Gastrocnemius medialis (tissue), 4 donors: ENCODE measurements at regions not wholly inside any gene's neighbourhood (a gene's known extent, or its start where the extent isn't known, plus 50 kb on each side); places are given as distances from the start of the nearest gene placed in this dataset.

Experiments
- POLR2A ChIP-seq, 2 donors: fragments of 450-650 bp; IDR thresholded peaks; one replicate each; pipeline ENCODE4 v1.6.1; 2017; ENCODE audit warnings: antibody characterized with exemption in 2 of 2, mild to moderate bottlenecking in 2 of 2, moderate library complexity in 2 of 2
- TF ChIP-seq, protein P1 (sequence below), 5 experiments: fragments of 450-650 bp in 3 of 5; fragments of 200-600 bp in 2 of 5; sonication (generic) in 2 of 5; IDR thresholded peaks in 4 of 5; conservative IDR thresholded peaks in 1 of 5; 1 replicate in 4 of 5; 2 replicates in 1 of 5; pipeline ENCODE4 v1.5.1; 2016 to 2019; ENCODE audit warnings: antibody characterized with exemption in 5 of 5, mild to moderate bottlenecking in 3 of 5, moderate library complexity in 3 of 5

DNA sequence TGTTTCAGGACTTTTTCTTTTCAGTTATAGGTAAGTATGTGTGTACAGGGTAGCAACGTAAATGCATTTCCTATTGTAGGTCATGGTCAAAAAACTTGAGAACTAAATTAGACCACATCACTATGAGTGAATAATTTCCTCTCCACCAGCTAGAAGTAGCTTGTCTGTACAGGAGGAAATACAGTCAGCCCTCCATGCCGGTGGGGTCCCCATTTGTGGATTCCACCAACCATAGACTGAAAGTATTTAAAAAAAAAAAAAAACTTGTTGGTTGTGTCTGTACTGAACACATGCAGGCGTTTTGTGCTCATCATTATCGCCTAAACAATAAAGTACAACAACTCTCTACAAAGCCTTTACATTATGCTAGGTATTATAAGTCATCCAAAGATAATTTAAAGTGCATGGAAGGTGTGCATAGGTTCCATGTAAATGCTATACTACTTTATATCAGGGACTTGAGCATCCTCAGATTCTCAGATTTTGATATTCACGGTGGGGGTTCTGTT lies 94.2 kb upstream of the NDUFV2 start:
- TF ChIP-seq POLR2A (IDR thresholded peaks at IDR 0.05): no peak
- TF ChIP-seq, protein P1, sequence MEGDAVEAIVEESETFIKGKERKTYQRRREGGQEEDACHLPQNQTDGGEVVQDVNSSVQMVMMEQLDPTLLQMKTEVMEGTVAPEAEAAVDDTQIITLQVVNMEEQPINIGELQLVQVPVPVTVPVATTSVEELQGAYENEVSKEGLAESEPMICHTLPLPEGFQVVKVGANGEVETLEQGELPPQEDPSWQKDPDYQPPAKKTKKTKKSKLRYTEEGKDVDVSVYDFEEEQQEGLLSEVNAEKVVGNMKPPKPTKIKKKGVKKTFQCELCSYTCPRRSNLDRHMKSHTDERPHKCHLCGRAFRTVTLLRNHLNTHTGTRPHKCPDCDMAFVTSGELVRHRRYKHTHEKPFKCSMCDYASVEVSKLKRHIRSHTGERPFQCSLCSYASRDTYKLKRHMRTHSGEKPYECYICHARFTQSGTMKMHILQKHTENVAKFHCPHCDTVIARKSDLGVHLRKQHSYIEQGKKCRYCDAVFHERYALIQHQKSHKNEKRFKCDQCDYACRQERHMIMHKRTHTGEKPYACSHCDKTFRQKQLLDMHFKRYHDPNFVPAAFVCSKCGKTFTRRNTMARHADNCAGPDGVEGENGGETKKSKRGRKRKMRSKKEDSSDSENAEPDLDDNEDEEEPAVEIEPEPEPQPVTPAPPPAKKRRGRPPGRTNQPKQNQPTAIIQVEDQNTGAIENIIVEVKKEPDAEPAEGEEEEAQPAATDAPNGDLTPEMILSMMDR (IDR thresholded peaks at IDR 0.05 in 4 of 5, conservative IDR thresholded peaks at IDR 0.05 in 1 of 5): no peak
